TTC549 (cell line): ENCODE measurements at regions not wholly inside any gene's neighbourhood (a gene's known extent, or its start where the extent isn't known, plus 50 kb on each side); places are given as distances from the start of the nearest gene placed in this dataset.

Source experiments
- FAIRE-seq: peaks from 2 replicates; lab custom pipeline; 2012; peaks lifted over from hg19 to GRCh38; lab: Jason Lieb, UNC

GRCh38 chr9:81182431-81182830, 506.9 kb downstream of the TLE1 start:
- FAIRE-seq: no peak

- no peak for FAIRE-seq
Observed at GRCh38 chr9:81174023-81174422, 515.3 kb downstream of the TLE1 start.

DNA sequence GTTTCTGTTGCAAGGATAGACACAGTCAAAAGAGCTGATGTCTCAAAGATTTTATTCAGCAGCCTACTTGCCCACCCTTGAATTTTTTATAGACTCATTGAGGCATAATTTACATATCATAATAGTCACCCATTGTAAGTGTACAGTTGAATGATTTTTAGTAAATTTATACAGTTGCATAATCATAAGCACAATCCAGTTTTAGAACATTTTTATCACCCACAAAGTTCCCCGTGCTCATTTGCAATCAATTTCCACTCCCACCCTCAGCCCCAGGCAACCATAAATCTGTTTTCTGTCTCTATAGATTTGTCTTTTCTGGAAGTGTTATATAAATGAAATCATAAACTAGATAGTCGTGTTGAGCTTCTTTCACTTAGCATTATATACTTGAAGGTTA, 517.7 kb downstream of the TLE1 start:
- FAIRE-seq: no peak

- no peak for FAIRE-seq
Observed at GRCh38 chr9:81162361-81162760, 527.0 kb downstream of the TLE1 start.

DNA sequence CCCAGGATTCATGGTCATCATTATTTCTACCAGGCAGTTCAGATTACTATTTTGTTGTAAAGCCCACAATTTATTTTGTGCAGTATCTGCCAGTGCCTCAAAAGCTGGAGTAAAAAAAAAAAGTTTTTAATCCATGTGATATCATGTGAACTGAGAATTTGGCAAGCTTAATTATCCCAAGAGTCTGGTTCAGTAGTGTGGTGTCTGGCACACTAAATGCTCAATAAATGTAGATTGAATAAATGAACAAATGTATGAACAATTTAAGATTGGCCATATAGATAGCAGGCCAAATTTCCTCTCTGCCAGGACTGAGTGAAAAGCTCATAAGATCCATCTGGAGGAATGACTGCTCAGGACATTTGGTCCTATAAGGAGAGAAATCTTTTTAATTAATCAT, 533.0 kb downstream of the TLE1 start:
- FAIRE-seq: no peak

DNA sequence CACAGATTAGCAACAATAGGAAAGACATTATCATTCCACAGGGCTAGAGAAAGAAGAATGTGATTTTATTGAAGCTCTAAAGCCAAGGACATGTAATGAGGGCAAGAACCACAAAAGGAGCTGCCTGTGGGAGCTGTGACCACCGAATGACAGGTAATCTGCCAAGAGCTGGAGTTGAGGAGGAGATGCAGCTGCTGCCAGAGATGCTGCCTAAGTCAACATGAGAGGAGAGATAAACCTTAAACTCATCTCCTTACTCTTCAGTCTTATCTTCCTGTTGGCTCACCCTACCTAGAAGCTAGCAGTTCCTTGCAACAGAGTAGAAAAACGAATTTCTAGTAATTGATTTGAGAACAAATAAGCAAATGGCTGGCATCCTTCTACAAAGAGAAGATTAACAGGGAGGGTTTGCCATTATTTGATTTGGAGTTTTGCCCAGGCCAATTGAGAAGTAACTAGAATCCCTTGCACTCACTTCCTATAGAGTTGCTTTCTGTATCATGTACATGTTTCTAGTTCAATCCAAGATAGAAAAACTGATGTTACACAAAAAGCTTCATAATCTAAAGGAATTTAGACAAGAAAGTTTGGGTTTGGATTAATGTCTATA, 539.2 kb downstream of the TLE1 start:
- no peak for FAIRE-seq

DNA sequence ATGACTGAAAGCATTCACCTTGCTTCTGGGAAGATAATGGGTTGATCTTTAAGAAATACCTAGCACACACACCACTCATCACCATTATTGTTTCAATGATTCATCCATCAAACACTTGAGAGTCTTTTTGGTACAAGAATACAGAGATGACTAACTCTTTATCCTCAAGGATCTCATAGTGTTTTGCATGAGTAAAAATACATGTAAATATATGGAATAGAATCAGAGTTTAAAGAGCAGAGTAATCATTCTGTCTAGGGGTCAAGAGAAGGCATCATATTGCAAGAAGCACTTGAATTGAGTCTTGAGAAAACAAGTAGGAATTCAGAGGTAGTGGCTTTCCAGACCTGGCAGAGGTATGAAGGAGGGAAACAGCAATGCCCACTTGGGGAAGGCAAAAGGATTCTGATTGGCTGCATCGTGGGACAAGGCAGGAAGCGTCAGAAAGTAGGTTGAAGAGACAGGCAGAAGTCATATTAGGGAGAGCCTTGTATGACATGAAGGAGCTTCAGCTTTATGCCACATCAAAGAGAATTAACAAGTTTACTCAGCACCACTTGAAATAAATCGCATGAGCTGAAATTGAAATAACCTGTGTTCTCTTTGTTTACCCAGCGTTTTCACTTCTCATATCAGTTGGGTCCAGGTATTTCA, 542.5 kb downstream of the TLE1 start:
- FAIRE-seq: no peak

GRCh38 chr9:81146241-81146640, 543.1 kb downstream of the TLE1 start:
- FAIRE-seq: no peak

DNA sequence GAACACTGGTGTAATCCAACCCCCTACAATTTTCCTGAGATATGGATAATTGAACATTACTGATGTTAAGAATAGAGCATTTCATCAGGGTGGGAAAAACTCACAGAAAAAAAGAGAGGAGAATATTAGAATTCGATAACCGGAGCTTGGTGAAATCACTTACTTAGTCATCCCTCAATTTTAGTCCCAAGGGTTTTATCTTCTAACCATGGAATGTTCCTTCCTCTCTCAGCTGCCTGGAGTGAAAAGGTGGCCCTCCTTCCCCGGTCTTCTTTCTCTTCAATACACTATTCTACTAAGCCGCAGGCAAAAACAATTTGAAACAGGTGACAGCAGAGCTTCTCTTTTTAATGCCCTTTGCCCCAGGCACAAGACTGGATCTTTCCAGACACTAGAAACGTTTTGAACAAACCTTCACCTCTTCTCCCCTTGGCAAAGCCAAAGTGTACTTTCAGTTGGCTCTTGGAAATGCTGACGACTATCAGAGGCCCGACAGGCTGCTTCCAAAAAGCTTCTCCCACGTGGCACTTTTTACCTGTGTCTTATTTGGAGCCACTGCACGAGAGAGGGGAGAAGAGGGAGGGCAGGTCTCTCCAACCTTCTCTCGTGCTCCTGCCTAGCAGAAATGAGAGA, 543.9 kb downstream of the TLE1 start:
- FAIRE-seq: no peak

- no peak for FAIRE-seq
Observed at GRCh38 chr9:81141961-81142360, 547.4 kb downstream of the TLE1 start.

DNA sequence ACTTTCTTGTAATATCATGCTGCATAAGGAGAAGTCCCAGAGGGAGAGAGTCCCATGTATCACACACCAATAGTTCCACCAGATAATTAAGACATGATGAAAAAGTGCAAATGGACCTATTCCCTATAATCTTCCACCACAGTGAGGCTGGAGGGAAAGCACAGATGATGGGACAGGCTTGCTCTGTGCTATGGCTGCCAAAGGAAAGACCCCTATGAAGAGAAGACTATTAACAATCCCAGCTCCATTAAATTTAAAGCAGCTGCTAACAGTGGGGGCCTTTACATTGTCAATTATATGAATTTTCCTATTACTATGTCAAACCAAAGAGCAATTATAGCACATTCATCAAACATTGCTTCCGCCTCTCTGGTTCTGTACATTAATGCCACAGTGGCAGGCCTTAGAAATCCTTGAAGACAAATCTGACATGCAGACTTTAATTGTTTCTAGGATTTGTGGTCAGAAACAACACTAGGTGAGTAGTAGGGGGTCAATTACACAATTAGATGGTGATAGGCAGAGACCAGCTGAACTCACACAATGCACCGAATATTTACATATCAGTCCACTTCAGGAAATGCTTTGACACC, 551.3 kb downstream of the TLE1 start:
- no peak for FAIRE-seq

DNA sequence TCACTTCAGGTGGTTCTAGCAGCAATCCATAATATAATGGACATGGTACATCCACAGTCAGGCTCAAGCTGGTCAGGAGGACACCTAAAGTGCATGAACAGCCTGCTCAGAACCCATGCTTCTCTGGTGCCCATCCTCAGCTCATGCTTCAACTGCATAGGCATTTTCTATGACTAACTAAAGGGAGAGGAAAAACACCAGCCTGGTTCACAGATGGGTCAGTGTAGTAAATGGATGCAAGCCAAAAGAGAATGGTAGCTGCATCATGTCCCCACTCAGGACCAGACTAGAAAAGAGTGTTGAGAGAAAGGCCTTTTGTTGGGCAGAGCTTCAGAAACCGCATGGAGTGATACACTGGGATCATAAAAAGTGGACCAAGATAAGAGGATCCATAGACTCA, 556.6 kb downstream of the TLE1 start:
- no peak for FAIRE-seq

DNA sequence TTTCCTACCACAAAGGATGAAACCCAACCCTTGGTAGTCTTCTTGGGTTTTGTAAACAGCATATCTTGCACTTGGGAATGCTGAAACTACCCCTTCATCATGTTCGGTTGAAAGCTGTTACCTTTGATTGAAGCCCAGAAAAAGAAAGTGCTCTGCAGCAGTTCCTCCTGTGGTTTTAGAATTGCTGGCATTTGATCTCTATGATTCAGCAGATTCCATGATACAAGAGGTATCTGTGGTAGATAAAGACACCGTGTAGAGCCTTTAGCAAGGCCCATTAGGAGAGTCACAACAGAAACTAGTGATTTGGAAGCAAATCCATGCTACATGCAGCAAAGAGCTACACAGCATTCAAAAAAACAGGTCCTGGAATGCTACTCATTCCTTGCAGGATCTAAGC, 557.0 kb downstream of the TLE1 start:
- FAIRE-seq: no peak

DNA sequence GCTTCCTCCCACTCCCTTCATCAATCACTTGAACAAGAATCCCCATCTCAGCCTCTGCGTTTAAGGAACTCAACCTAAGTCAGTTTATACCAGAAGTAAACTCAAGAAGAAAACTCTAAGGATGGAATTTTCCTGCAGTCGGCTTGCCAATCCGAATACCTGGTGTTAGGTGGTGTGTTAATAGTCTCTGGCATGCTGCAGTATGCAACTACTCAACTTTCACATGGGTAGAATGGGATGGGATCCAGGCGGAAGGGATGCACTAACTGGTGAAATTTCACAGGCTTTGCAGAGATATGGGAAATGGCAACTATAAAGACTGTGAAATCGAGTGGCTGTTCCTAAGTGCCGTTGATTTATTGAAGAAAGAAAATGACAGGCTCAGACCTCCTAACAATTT, 560.6 kb downstream of the TLE1 start:
- FAIRE-seq: no peak

DNA sequence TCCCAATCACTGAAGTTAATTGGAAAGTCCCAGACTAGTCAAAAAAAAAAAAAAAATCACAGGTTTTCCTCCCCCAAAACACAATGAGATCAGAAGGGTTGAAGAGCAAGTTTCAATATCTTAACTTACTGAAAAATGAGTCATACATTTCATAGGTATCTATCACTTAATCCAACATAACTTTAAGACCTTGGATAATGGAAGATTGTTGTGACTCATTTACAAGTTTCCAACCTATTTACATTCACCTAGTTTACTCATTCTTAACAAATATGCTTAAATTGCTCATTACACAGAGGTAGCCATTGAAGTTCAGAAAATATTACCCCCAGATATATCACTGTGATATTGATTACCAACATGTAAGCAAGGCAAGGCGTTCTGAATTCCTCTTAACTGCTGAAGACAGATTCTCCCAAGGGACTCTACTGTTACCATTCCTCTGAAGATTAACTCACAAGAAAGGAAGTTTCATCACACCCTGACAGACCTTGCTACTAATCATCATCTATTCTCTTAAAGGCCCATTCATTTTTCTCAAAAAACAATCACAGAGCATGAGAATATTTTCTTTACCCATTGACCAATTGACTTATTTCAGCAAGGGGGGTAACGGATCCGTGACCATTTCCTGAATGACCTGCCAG, 563.8 kb downstream of the TLE1 start:
- no peak for FAIRE-seq

DNA sequence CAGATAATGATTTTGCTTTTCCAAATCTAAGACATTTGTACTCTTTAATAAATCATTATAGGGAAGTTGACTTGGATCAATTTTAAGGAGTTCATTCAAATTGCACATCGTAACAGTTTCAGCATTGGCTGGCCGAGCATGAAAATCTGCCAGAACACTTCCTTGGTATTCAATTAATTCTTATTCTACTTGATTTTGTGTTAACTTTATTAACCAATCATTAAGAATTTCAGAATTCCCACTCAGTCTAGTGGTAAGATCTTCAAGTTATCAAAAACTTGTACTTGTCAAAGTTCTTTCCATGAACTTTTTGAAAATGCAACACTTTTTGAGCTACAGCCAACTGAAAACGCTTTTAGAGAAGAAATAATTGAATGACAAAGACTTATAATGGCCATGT, 565.8 kb downstream of the TLE1 start:
- FAIRE-seq: no peak

- no peak for FAIRE-seq
Observed at GRCh38 chr9:81122749-81123148, 566.6 kb downstream of the TLE1 start.

- no peak for FAIRE-seq
Observed at GRCh38 chr9:81119591-81119990, 569.8 kb downstream of the TLE1 start.

- FAIRE-seq: no peak
Observed at GRCh38 chr9:81118416-81118815, 570.9 kb downstream of the TLE1 start.

GRCh38 chr9:81116340-81117137, 572.8 kb downstream of the TLE1 start:
- no peak for FAIRE-seq

GRCh38 chr9:81113453-81114124, 575.8 kb downstream of the TLE1 start:
- FAIRE-seq: no peak
